Cardiac muscle cell (in vitro differentiated cells and primary cell): ENCODE measurements at regions not wholly inside any gene's neighbourhood (a gene's known extent, or its start where the extent isn't known, plus 50 kb on each side); places are given as distances from the start of the nearest gene placed in this dataset.

Source experiments
- DNase-seq, 2 donors: peaks; one replicate each; pipeline versions ENCODE4 v3.0.0 to v3.0.0-alpha.2; 2010 to 2017; ENCODE audit warnings: low read depth in 1 of 2, low spot score in 1 of 2
- H3K27ac ChIP-seq: fragments of 200-600 bp; sonication (generic); 2 replicates; pipeline ENCODE4 v1.5.1; 2016
- H3K27me3 ChIP-seq: fragments of 200-600 bp; sonication (generic); 2 replicates; pipeline ENCODE4 v1.6.0; 2016; ENCODE audit warnings: control low read depth
- H3K36me3 ChIP-seq: fragments of 200-600 bp; sonication (generic); 2 replicates; pipeline ENCODE4 v1.5.1; 2016; ENCODE audit warnings: control low read depth
- H3K4me1 ChIP-seq: fragments of 200-600 bp; sonication (generic); 2 replicates; pipeline ENCODE4 v1.8.1; 2017; ENCODE audit warnings: low read depth, mild to moderate bottlenecking, mixed run types
- H3K4me3 ChIP-seq: fragments of 200-600 bp; sonication (generic); 2 replicates; pipeline ENCODE4 v1.5.1; 2016; ENCODE audit warnings: mild to moderate bottlenecking
- H3K9me3 ChIP-seq: fragments of 200-600 bp; sonication (generic); 2 replicates; pipeline ENCODE4 v1.5.1; 2017; ENCODE audit warnings: low read depth, mild to moderate bottlenecking, control low read depth
- TF ChIP-seq, protein P1 (sequence below): IDR thresholded peaks from 2 replicates; pipeline ENCODE4 v1.5.1; 2012; ENCODE audit warnings: low read depth, mild to moderate bottlenecking, low read length

DNA sequence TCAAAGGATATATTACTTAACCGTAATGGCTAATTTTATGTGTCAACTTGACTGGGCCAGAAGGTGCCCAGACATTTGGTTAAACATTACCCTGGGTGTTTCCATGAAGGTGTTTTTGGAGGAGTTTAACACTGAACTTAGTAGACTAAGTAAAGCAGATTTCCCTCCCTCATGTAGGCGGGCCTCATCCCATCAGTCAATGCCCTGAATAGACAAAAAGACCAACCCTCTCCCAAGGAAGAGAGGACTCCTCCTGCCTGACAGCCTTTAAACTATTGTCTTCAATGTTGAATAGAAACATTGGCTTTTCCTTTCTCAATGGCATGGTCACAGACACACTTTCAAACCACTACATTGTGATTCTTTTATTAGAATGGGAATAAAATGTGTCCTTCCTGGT is 121.9 kb downstream of the SETD4 start:
- peaks cover 47% of the 10 kb centered on the region for H3K27me3 ChIP-seq
- no peak for DNase-seq
- H3K36me3 ChIP-seq: no peaks in the 10 kb centered on the region
- no peak overlapping the region for H3K27ac ChIP-seq
- H3K4me3 ChIP-seq: no peak overlapping the region
- TF ChIP-seq, protein P1, sequence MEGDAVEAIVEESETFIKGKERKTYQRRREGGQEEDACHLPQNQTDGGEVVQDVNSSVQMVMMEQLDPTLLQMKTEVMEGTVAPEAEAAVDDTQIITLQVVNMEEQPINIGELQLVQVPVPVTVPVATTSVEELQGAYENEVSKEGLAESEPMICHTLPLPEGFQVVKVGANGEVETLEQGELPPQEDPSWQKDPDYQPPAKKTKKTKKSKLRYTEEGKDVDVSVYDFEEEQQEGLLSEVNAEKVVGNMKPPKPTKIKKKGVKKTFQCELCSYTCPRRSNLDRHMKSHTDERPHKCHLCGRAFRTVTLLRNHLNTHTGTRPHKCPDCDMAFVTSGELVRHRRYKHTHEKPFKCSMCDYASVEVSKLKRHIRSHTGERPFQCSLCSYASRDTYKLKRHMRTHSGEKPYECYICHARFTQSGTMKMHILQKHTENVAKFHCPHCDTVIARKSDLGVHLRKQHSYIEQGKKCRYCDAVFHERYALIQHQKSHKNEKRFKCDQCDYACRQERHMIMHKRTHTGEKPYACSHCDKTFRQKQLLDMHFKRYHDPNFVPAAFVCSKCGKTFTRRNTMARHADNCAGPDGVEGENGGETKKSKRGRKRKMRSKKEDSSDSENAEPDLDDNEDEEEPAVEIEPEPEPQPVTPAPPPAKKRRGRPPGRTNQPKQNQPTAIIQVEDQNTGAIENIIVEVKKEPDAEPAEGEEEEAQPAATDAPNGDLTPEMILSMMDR: no peak
- H3K4me1 ChIP-seq: no peaks in the 10 kb centered on the region
- no peaks in the 10 kb centered on the region for H3K9me3 ChIP-seq

DNA sequence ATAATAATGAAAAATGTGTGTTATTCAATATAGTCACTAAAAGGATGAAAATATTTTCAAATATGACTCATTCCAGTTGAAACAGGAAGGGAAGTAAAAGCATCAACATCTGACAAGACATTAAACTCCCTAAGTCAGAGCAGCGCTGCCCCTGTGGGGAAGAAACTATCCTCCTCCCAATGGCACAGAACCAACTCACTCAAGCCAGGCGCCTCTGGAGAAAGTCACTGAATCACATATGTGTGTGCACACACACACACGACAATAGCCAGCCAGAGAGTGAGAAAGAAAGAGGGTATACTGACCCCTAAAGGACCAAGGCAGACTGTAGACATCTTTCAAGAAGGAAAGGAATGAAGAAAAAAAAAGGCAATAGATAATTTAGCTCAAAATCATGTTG is 126.9 kb downstream of the SETD4 start:
- Histone ChIP-seq H3K27me3 (peaks cover 27% of the 10 kb centered on the region), H3K4me3 (no peak overlapping the region), H3K4me1 (peaks cover 14% of the 10 kb centered on the region), H3K9me3 (no peaks in the 10 kb centered on the region), H3K27ac (no peak overlapping the region), H3K36me3 (no peaks in the 10 kb centered on the region)
- peak in 1 of 2 donors; percentile 84 for DNase-seq
- TF ChIP-seq, protein P1: peak; percentile 46

DNA sequence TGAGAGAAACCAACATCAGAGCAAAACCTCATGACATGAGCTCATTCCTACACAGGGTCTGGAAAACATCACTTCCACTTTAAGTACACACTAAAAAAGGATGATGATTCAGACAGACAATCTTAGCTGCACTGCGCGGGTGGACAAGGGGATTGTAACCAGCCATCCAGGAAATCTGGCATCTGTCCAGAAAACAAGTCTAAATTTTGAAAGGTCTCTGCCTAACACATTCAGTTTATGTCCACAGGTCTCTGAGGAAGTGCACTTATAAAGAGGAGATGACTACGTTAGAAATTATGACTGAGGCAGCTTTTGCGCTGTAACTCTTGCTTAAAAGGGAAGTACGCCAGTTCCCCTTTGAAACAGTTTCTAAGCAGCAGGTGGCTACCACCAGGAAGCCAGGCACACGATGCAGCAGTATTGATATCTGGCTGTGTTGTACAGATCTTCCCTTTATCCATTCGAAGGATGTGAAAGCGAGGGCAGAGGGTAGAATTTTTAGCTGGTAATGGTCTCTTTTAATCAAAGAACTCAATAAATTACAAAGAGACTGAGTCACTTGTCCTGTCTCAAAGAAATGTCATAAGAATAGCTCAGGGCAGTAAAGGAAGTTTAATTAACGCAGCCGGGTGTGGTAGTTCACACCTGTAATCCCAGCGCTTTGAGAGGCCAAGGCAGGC is 128.0 kb downstream of the SETD4 start:
- peak; percentile 72 to 91 for DNase-seq
- Histone ChIP-seq H3K27me3 (peaks cover 30% of the 10 kb centered on the region), H3K36me3 (no peaks in the 10 kb centered on the region), H3K4me3 (no peak overlapping the region), H3K4me1 (peaks cover 14% of the 10 kb centered on the region), H3K9me3 (no peaks in the 10 kb centered on the region), H3K27ac (no peak overlapping the region)
- TF ChIP-seq, protein P1: no peak

DNA sequence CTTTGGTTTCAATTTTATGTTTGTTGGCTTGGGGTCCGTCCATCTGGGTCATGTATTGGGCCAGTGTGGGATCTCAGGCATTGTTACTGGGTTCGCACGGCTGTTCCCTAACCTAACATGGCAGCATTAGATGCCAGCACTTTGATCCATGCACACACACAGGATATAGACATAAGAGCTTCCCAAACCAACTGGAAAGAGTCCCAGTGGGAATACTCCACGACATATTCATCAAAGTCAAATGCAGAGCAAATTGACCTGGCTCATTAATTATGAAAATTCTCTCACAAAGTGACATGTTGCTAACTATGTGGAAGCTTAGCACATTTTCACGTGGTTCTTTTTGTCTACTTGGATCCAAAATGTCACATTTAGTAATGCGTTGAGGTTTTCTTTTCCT is 130.4 kb downstream of the SETD4 start:
- H3K36me3 ChIP-seq: no peaks in the 10 kb centered on the region
- TF ChIP-seq, protein P1: no peak
- peaks cover 14% of the 10 kb centered on the region for H3K4me1 ChIP-seq
- no peak overlapping the region for H3K27ac ChIP-seq
- no peak for DNase-seq
- no peaks in the 10 kb centered on the region for H3K9me3 ChIP-seq
- H3K27me3 ChIP-seq: peaks cover 24% of the 10 kb centered on the region
- H3K4me3 ChIP-seq: no peak overlapping the region

DNA sequence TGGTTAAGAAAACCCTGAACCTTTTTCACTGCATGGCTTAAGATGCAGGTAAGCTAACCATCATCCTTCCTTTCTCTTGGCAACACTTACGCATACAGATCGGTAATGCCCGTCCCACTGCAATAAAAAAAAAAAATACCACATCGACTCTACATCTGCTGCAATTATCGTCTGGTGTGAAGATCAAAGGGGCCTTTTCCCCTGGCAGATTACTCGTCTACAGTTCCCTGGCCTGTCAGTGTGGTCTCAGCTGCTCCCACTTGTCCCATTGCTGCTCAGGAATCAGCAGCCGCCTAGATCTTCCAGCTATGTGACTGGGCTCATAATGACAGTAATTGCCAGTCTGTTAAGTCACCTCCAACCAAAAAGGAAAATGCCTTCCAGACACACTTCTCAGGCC is 133.1 kb downstream of the SETD4 start:
- TF ChIP-seq, protein P1: no peak
- DNase-seq: no peak

More for the DNA sequence above, 133.1 kb downstream of the SETD4 start:
- no peak overlapping the region for H3K27ac ChIP-seq
- H3K4me3 ChIP-seq: no peak overlapping the region
- H3K9me3 ChIP-seq: no peaks in the 10 kb centered on the region
- H3K27me3 ChIP-seq: peaks cover 43% of the 10 kb centered on the region
- H3K36me3 ChIP-seq: no peaks in the 10 kb centered on the region
- peaks cover 7% of the 10 kb centered on the region for H3K4me1 ChIP-seq
